ENCODE measurements at regions not wholly inside any gene's neighbourhood (a gene's known extent, or its start where the extent isn't known, plus 50 kb on each side); places are given as distances from the start of the nearest gene placed in this dataset.
A peak's percentile ranks its signal among the peaks of the same experiment; 100 is the strongest.
"Not testable (repeated sequence)": the region's sequence is repeated elsewhere in the genome, so short reads cannot be mapped to it uniquely, and the experiment has no call there.

DNA sequence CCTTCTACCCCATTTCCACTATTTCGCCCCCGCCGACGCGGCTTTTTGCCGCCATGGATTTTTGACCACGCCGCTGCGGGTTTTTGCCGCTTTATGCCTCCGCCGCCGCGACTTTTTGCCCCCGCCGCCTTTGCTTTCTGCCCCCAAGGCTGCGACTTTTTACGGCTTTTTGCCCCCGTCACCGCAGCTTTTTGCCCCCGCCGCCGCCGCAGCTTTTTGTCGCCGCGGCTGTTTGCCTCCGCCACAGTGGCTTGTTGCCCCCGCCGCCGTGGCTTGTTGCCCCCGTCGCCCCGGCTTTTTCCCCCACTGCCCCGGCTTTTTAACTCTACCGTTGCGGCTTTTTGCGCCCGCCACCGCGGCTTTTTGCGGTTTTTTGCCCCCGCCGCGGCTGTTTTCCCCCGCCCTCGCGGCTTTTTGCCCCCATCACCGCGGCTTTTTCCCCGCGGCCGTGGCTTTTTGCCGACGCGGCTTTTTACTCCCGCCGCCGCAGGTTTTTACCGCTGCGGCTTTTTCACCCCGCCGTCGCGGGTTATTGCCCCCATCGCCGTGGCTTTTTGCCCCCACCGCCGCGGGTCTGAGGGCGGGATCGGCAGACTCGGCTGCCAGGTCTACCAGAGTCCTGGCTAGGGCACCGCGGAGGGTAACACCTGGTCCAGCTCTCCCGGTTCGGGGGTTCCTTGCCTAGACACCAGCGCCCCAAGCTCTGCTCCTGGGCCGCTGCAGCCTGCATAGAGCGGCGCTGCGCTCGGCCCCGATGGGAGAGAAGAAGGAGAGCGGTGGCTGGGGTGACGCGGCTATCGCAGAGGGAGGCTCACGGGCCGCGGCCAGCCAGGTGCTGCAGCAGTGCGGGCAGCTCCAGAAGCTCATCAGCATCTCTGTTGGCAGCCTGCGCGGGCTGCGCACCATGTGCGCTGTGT, 562.7 kb upstream of the WSB1 start:
- Mint-ChIP-seq H3K4me1 (ENCODE audit: low read depth) (no peaks in the 10 kb centered on the region), H3K27ac (no peak overlapping the region), H3K4me3 (no peak overlapping the region), H3K9me3 (peaks cover 6% of the 10 kb centered on the region), H3K27me3 (peaks cover 4% of the 10 kb centered on the region), H3K36me3 (ENCODE audit: low read depth) (peaks cover 4% of the 10 kb centered on the region)

DNA sequence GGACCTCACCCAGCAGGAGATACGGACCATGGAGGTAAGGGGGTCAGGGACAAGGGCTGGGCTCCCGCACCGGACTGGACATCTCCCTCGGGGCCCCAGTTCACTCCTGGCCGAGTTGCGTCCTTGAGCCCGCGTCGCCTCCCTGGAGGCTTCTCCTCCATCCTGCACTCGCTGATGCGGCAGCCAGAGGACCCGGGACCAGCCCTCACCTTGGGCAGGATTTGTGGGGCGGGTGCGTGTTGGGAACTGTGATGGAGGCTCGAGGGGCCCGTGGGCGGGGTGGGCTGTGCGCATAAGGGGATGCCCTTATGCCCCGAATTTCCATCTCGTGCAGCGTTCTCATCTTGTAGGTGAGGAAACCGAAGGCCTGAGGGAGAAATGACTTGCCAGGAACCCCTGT, 562.0 kb upstream of the WSB1 start:
- H3K4me1 Mint-ChIP-seq (ENCODE audit: low read depth); H3K4me3 Mint-ChIP-seq; H3K36me3 Mint-ChIP-seq (ENCODE audit: low read depth); H3K27ac Mint-ChIP-seq; H3K27me3 Mint-ChIP-seq: not testable (repeated sequence)
- peaks cover 10% of the 10 kb centered on the region for H3K9me3 Mint-ChIP-seq

DNA sequence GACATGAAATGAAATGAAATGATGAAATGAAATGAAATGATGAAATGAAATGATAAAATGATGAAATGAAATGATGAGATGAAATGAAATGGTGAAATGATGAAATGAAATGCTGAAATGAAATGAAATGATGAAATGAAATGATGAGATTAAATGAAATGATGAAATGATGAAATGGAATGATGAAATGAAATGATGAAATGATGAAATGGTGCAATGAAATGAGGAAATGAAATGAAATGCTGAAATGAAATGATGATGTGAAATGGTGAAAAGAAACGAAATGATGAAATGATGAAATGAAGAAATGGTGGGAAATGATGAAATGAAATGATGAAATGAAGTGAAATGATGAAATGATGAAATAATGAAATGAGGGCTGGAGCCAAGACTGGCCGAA, 559.1 kb upstream of the WSB1 start:
- H3K4me3 Mint-ChIP-seq; H3K4me1 Mint-ChIP-seq (ENCODE audit: low read depth); H3K27me3 Mint-ChIP-seq: not testable (repeated sequence)
- Mint-ChIP-seq H3K27ac (peak overlapping the region; percentile 3), H3K9me3 (peaks cover 12% of the 10 kb centered on the region), H3K36me3 (ENCODE audit: low read depth) (peaks cover 11% of the 10 kb centered on the region)

DNA sequence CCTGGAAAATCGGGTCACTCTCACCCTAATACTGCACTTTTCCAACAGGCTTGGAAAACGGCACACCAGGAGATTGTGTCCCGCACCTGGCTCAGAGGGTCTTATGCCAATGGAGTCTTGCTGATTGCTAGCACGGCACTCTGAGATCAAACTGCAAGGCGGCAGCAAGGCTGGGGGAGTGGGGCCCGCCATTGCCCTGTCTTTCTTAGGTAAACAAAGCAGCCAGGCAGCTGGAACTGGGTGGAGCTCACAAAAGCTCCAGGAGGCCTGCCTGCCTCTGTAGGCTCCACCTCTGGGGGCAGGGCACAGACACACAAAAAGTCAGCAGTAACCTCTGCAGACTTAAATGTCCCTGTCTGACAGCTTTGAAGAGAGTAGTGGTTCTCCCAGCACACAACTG, 557.9 kb upstream of the WSB1 start:
- Mint-ChIP-seq H3K9me3 (peaks cover 16% of the 10 kb centered on the region), H3K36me3 (ENCODE audit: low read depth) (peaks cover 11% of the 10 kb centered on the region)
- H3K4me3 Mint-ChIP-seq; H3K4me1 Mint-ChIP-seq (ENCODE audit: low read depth); H3K27ac Mint-ChIP-seq; H3K27me3 Mint-ChIP-seq: not testable (repeated sequence)

DNA sequence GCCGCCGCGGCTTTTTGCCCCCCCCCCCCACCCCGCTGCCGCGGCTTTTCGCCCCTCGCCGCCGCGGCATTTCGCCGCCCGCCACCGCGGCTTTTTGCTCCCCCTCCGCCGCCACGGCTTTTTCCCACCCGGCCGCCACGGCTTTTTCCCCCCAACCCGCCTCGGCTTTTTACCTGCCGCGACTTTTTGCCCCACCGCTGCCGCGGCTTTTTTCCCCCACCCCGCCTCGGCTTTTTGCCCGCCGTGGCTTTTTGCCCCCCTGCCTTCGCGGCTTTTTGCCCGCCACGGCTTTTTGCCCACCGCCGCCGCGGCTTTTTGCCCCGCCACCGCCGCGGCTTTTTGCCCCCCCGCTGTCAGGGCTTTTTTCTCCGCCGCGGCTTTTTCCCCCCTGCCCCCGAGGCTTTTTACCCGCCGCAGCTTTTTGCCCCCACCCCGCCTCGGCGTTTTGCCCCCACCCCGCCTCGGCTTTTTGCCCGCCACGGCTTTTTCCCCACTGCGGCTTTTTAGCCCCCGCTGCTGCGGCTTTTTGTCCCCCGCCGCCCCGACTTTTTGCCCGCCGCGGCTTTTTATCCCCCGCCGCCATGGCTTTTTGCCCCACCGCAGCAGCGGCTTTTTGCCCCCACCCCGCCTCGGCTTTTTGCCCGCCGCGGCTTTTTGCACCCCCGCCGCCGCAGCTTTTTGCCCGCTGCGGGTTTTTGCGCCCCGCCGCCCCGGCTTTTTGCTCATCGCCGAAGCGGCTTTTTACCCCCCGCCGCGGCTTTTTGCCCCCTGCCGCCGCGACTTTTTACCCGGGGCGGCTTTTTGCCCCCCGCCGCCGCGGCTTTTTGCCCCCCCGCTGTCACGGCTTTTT, 527.8 kb upstream of the WSB1 start:
- Mint-ChIP-seq H3K27me3 (no peaks in the 10 kb centered on the region), H3K9me3 (peaks cover 8% of the 10 kb centered on the region)

DNA sequence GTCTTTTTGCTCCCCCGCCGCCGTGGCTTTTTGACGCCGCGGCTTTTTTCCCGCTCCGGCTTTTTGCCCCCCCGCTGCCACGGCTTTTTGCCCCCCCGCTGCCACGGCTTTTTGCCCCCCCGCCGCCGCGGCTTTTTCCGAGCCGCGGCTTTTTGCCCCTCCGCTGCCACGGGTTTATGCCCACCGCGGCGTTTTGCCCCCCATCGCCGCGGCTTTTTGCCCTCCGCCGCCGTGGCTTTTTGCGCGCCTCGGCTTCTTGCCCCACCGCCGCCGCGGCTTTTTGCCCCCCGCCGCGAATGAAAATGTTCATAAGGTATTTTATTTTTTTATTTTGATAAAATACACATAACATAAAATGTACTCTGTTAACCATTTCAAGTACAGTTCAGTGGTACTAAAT, 527.2 kb upstream of the WSB1 start:
- H3K36me3 Mint-ChIP-seq (ENCODE audit: low read depth), result no peaks in the 10 kb centered on the region
- no peaks in the 10 kb centered on the region for H3K4me1 Mint-ChIP-seq (ENCODE audit: low read depth)
- peaks cover 8% of the 10 kb centered on the region for H3K9me3 Mint-ChIP-seq
- H3K27ac Mint-ChIP-seq, result no peak overlapping the region
- no peaks in the 10 kb centered on the region for H3K27me3 Mint-ChIP-seq
- H3K4me3 Mint-ChIP-seq, result no peak overlapping the region

More for the DNA sequence above, 527.8 kb upstream of the WSB1 start:
- Mint-ChIP-seq H3K36me3 (ENCODE audit: low read depth) (no peaks in the 10 kb centered on the region), H3K4me3 (no peak overlapping the region), H3K27ac (no peak overlapping the region), H3K4me1 (ENCODE audit: low read depth) (no peaks in the 10 kb centered on the region)

DNA sequence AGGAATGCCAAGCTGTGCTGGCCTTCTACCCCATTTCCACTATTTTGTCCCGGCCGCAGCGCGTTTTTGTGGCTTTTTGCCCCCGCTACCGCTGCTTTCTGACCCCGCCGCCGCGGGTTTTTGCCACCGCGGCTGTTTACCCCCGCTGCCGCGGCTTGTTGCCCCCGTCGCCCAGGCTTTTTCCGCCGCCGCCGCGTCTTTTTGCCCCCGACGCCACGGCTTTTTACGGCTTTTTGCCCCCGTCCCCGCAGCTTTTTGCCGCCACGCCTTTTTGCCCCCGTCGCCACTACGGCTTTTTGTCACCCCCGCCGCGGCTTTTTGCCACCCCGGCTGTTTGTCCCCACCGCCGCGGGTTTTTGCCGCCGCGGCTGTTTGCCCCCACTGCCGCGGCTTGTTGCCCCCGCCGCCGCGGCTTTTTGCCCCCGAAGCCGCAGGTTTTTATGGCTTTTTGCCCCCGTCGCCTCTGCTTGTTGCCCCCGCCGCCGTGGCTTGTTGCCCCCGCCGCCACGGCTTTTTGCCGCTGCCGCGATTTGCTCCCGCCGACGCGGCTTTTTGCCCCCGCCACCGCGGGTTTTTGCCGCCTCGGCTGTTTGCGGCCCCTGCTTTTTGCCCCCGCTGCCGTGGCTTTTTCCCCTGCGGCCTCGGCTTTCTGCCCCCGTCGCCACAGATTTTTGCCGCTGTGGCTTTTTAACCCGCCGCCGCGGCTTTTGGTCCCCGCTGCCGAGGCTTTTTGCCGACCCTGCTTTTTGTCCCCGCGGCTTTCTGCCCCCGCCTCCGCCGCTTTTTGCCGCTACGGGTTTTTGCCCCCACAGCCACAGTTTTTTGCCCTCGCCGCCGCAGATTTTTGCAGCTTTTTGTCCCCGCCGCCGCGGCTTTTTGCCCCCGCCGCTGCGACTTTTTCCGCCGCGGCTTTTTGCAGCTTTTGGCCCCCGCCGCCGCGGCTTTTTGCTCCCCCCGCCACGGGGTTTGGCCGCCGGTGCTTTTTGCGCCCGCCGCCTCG, 520.4 kb upstream of the WSB1 start:
- peaks cover 4% of the 10 kb centered on the region for H3K36me3 Mint-ChIP-seq (ENCODE audit: low read depth)
- H3K27me3 Mint-ChIP-seq, result no peaks in the 10 kb centered on the region
- no peak overlapping the region for H3K27ac Mint-ChIP-seq
- no peaks in the 10 kb centered on the region for H3K4me1 Mint-ChIP-seq (ENCODE audit: low read depth)
- H3K4me3 Mint-ChIP-seq, result no peak overlapping the region
- peaks cover 14% of the 10 kb centered on the region for H3K9me3 Mint-ChIP-seq

DNA sequence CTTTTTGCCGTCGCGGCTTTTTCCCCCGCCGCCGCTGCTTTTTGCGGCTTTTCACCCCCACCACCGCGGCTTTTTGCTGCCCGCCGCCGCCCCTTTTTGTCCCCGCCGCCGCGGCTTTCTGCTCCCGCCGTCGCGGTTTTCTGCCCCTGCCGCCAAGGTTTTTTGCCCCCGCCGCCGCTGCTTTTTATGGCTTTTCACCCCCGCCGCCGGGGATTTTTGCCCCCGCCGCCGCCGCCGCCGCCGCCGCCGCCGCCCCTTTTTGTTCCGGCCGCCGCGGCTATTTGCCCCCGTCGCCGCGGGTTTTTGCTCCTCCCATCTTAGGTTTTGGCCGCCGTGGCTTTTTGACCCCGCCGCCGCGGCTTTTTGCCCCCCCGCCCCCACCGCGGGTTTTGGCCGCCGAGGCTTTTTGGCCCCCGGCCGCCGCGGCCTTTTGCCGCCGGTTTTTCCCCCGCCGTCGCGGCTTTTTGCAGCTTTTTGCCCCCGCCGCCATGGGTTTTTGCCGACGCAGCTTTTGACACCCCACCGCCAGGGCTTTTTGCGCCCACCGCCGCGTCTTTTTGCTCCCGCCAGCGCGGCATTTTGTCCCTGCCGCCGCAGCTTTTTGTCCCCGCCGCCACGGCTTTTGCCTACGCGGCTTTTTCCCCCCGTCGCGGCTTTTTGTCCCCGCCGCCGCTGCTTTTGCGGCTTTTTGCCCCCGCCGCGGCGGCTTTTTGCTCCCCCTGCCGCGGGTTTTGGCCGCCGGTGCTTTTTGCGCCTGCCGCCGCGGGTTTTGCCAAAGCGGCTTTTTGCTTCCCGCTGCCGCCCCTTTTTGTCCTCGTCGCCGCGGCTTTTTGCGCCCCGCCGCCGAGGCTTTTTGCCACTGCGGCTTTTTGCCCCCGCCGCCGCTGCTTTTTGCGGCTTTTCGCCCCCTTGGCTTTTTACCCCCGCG, 519.4 kb upstream of the WSB1 start:
- Mint-ChIP-seq H3K4me1 (ENCODE audit: low read depth) (no peaks in the 10 kb centered on the region), H3K36me3 (ENCODE audit: low read depth) (peaks cover 4% of the 10 kb centered on the region), H3K4me3 (no peak overlapping the region), H3K27me3 (no peaks in the 10 kb centered on the region), H3K27ac (no peak overlapping the region), H3K9me3 (peaks cover 14% of the 10 kb centered on the region)

DNA sequence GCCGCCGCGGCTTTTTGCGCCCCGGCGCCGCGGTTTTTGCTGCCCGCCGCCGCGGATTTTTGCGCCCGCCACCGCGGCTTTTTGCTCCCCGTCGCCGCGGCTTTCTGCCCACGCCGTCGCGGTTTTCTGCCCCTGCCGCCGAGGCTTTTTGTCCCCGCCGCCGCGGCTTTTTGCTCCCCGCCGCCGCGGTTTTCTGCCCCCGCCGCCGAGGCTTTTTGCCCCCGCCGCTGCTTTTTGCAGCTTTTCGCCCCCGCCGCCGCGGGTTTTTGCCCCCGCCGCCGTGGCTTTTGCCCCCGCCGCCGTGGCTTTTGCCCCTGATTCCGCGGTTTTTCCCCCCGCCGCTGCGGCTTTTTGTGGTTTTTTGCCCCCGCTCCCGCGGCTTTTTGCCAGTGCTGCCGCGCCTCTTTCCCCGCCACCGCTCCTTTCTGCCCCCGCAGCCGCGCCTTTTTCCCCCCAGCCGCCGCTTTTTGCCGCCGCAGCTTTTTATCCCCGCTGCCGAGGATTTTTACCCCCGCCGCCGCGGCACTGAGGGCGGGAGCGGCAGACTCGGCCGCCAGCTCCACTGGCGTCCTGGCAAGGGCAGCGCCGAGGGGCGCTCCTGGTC, 518.6 kb upstream of the WSB1 start:
- H3K27ac Mint-ChIP-seq, result no peak overlapping the region
- H3K36me3 Mint-ChIP-seq (ENCODE audit: low read depth), result peaks cover 4% of the 10 kb centered on the region
- peaks cover 14% of the 10 kb centered on the region for H3K9me3 Mint-ChIP-seq
- no peaks in the 10 kb centered on the region for H3K4me1 Mint-ChIP-seq (ENCODE audit: low read depth)
- no peaks in the 10 kb centered on the region for H3K27me3 Mint-ChIP-seq
- H3K4me3 Mint-ChIP-seq, result no peak overlapping the region

DNA sequence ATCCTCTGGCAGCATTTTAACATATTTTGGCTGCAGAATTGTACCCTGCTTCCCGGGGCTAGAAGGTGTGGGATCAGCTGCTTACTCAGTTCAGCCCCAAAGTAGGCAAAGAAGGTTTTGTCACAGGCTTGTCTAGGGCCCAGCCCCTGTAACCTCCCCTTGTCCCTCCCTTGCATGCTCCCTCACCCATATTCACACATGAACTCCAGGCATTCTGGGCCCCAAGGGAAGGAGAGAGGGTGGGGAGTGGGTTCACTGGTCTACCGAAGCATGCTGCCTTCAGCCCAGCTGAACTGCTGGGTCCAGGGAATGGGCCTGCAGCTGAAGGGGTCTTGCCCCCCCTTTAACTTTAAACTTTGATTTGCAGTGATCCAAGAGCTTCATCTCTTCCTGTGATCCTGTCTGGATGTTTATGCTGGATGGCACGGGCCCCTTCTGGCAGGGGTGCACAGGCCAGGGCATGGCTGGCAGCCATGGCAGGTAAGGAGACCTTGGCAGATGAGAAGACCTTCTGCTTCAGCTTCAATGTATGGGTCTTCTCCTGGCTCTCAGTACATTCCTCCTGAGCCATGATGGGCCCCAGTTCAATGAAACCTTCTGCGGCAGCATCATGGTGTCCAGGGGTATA, 513.6 kb upstream of the WSB1 start:
- H3K27me3 Mint-ChIP-seq; H3K36me3 Mint-ChIP-seq (ENCODE audit: low read depth); H3K27ac Mint-ChIP-seq; H3K4me3 Mint-ChIP-seq; H3K4me1 Mint-ChIP-seq (ENCODE audit: low read depth): not testable (repeated sequence)
- peaks cover 20% of the 10 kb centered on the region for H3K9me3 Mint-ChIP-seq

DNA sequence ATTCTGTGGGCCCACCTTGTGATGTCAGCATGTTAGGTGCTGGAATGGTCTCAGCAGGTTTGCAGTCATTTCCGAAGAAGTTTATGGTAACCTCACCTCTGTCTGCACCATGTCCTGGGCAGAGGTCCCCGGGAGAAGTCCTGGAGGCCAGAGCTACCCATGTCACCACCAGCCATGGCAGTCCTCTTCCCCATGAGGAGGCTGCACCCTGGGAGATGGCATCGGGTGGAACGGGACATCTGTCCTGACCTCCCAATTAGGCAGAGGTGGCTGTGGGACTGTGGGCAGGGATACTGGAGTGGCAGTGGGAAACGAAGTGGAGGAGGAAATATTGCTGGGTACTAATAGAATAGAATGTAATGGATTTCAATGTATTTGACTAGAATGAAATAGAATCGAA, 511.8 kb upstream of the WSB1 start:
- no peak overlapping the region for H3K27ac Mint-ChIP-seq
- H3K4me3 Mint-ChIP-seq, result no peak overlapping the region
- H3K4me1 Mint-ChIP-seq (ENCODE audit: low read depth), result no peaks in the 10 kb centered on the region
- no peaks in the 10 kb centered on the region for H3K27me3 Mint-ChIP-seq
- no peaks in the 10 kb centered on the region for H3K36me3 Mint-ChIP-seq (ENCODE audit: low read depth)
- peaks cover 13% of the 10 kb centered on the region for H3K9me3 Mint-ChIP-seq

DNA sequence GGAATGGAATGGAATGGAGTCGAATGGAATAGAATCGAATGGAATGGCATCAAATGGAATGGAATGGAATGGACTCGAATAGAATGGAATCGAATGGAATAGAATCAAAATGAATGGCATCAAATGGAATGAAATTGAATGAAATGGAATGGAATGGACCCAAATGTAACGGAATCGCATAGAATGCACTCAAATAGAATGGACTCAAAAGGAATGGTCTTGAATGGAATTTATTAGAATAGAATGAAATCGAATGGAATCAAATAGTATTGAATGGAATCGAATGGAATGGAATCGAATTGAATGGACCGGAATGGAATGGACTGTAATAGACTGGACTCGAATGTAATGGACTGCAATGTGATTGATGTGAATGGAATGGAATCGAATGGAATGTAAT, 501.4 kb upstream of the WSB1 start:
- Mint-ChIP-seq H3K27me3 (no peaks in the 10 kb centered on the region), H3K4me3 (no peak overlapping the region), H3K4me1 (ENCODE audit: low read depth) (no peaks in the 10 kb centered on the region), H3K9me3 (no peaks in the 10 kb centered on the region), H3K27ac (no peak overlapping the region), H3K36me3 (ENCODE audit: low read depth) (no peaks in the 10 kb centered on the region)

DNA sequence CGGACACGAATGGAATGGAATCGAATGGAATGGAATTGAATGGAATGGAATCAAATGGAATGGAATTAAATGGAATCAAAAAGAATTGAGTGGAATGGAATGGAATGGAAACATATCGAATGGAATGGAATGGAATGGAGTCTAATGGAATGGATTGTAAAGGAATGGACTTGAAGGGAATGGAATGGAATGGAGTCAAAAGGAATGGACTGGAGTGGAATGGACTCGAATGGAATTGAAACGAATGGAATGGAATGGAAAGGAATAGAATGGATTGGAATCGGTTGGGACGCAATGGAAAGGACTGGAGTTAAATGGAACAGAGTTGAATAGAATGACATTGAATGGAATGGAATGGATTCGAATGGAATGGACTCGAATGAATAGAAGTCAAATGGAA, 486.9 kb upstream of the WSB1 start:
- no peak overlapping the region for H3K4me3 Mint-ChIP-seq
- no peaks in the 10 kb centered on the region for H3K4me1 Mint-ChIP-seq (ENCODE audit: low read depth)
- no peak overlapping the region for H3K27ac Mint-ChIP-seq
- no peaks in the 10 kb centered on the region for H3K9me3 Mint-ChIP-seq
- no peaks in the 10 kb centered on the region for H3K36me3 Mint-ChIP-seq (ENCODE audit: low read depth)
- no peaks in the 10 kb centered on the region for H3K27me3 Mint-ChIP-seq

Data from stimulated activated naive CD8-positive, alpha-beta T cell treated with anti-CD3 and anti-CD28 coated beads, Interleukin-15, Interleukin-2, amounts not matched to agents 100 ng/mL and 50 ng/mL, for 24 hours (primary cell).